ENCODE measurements at regions not wholly inside any gene's neighbourhood (a gene's known extent, or its start where the extent isn't known, plus 50 kb on each side); places are given as distances from the start of the nearest gene placed in this dataset.
"Not testable (repeated sequence)": the region's sequence is repeated elsewhere in the genome, so short reads cannot be mapped to it uniquely, and the experiment has no call there.

GRCh38 chr4:116544946-116545345, 540.4 kb downstream of the TRAM1L1 start:
- no peak for DNase-seq (ENCODE audit: low spot score)

GRCh38 chr4:116539744-116540143, 545.6 kb downstream of the TRAM1L1 start:
- no peak for DNase-seq (ENCODE audit: low spot score)

DNA sequence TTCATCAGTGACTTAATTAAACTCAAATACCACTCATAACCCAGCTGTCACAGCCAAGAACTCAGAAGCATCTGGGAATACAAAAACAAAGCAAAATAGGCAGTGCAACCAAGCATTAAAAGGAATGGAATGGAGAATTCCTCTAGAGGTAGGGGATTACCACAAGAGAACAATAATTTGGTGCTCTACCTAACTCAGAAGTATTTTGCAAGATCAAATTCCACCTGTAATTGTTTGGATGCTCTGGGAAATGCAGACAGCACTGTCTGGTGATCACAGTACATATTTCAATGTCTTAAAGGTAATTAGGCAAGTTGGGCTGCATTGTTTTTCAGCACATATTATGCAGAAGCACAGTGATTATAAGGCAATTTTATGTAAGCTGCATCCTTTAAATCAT, 547.5 kb downstream of the TRAM1L1 start:
- no peak for DNase-seq (ENCODE audit: low spot score)

- DNase-seq (ENCODE audit: low spot score), result not testable (repeated sequence)
Observed at GRCh38 chr4:116536024-116536423, 549.4 kb downstream of the TRAM1L1 start.

DNA sequence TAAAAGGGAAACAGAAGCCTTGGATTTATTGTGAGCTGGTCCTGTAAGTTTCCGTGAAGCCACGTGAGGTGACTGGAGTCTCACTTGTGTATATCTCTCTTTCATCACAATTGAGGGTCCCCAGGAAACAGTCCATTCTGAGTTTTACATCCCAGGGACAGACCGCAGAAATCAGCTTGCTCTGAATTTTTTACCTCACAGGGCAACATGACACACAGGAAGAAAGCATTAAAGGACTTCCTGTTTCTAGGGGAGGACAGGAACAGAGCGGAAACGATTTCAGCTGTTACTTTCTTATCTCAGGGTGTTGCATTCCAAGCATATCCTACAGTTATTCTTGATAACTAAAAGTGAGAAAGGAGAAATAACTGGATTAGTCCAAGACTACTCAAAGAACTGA, 553.5 kb downstream of the TRAM1L1 start:
- DNase-seq (ENCODE audit: low spot score), result no peak

- no peak for DNase-seq (ENCODE audit: low spot score)
Observed at GRCh38 chr4:116531026-116531425, 554.4 kb downstream of the TRAM1L1 start.

GRCh38 chr4:116530048-116530447, 555.3 kb downstream of the TRAM1L1 start:
- DNase-seq (ENCODE audit: low spot score), result no peak

- DNase-seq (ENCODE audit: low spot score), result no peak
Observed at GRCh38 chr4:116529129-116529528, 556.2 kb downstream of the TRAM1L1 start.

- DNase-seq (ENCODE audit: low spot score), result no peak
Observed at GRCh38 chr4:116522922-116523321, 562.5 kb downstream of the TRAM1L1 start.

- no peak for DNase-seq (ENCODE audit: low spot score)
Observed at GRCh38 chr4:116520886-116521285, 564.5 kb downstream of the TRAM1L1 start.

DNA sequence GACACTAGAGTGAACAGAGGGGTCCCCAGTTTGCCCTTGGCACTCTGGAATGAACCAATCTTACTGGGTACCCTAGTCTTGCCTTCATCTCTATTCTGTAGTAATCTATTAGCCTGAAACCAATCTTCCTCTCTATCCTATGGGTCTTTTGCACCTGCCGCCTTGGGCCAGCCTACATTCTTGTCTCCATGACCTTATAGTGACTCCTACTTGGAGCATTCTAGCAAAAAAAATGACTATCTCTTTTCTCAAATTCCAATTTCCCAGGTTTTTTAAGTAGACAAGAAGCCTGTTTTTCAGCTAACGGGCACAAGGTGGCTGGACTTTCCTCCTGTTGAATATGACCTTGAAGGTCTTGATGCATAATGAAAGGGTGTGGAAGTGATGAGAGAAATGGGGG, 568.7 kb downstream of the TRAM1L1 start:
- DNase-seq (ENCODE audit: low spot score), result no peak

DNA sequence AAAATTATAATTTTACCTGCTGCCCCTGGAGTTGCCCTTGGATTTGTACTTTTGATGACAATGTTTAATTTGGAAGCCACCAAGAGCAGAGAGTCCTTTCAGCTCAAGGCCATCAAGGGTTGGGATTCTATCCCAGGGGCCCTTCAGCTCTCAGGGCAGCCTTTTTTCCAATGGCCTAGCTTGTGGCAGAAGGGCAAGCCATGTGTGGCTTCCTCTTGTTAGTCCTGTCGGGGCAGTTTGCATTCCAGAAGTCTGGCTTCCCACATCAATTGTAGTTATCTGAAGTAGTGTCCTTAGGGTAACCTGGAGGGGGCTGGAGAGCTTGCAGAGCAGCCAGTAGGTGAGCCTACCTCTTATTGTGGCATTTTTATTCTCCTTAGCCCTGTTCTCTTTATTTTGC, 569.4 kb downstream of the TRAM1L1 start:
- DNase-seq (ENCODE audit: low spot score), result no peak

- DNase-seq (ENCODE audit: low spot score), result no peak
Observed at GRCh38 chr4:116512552-116512951, 572.8 kb downstream of the TRAM1L1 start.

- no peak for DNase-seq (ENCODE audit: low spot score)
Observed at GRCh38 chr4:116501954-116502353, 583.4 kb downstream of the TRAM1L1 start.

GRCh38 chr4:116500225-116500624, 585.2 kb downstream of the TRAM1L1 start:
- no peak for DNase-seq (ENCODE audit: low spot score)

DNA sequence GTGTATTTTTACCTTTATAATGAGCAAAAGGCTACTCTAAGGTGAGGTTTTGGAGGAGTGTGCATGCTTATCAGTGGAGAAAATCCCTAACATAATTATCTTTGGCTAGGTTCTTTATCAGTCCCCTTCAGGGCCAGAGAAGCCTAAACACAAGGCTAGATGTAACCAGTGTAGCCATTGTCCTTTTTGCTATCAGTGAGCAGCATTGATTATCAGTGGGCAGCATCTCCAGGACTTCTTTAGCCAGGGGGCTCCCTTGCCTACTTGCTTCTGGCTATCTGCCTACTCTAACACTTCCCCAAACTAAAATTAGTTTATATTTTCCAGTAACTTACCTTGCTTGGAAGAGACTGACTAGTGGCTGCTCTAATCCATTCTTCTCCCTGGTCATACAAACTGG, 595.6 kb downstream of the TRAM1L1 start:
- DNase-seq (ENCODE audit: low spot score), result no peak

GRCh38 chr4:116486401-116486800, 599.0 kb downstream of the TRAM1L1 start:
- DNase-seq (ENCODE audit: low spot score), result no peak

DNA sequence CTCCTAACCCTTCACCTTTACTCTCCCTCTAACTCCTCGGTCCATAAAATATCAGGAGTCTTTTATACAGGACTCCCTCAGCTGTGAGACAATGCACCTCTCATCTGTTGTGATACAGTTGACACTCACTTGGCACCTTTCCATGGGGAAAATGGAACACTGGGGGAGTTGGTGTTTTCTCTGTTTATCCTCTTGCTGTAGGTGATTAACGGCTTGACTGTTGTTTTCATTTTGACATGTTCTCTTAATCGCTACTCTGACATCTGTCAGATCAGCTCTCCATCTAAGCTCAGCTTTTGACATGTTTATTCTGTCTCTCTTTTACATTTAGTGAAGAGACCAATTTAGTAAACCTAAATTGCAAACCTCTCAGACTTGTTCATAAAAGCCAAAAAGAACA, 604.8 kb downstream of the TRAM1L1 start:
- DNase-seq (ENCODE audit: low spot score), result no peak

- no peak for DNase-seq (ENCODE audit: low spot score)
Observed at GRCh38 chr4:116478343-116478742, 607.0 kb downstream of the TRAM1L1 start.

- DNase-seq (ENCODE audit: low spot score), result no peak
Observed at GRCh38 chr4:116469582-116469981, 615.8 kb downstream of the TRAM1L1 start.

GRCh38 chr4:116453127-116453526, 632.2 kb downstream of the TRAM1L1 start:
- DNase-seq (ENCODE audit: low spot score), result no peak

DNA sequence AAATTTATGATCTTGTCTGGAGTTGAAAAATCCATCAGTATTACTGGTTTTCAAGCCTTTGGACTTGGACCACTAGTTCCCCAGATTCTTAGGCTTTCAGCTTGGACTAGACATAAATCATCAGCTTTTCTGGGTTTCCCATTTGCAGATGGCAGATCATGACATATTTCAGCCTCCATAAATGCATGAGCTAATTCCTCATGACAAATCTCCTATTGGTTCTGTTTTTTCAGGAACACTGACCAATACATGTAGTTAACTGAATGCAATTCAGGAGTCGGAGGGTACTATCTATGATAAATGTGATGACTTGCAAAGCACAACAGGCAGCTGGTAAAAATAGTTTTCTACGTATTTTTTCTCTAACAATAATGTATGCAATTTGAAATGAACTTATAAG, 635.6 kb downstream of the TRAM1L1 start:
- no peak for DNase-seq (ENCODE audit: low spot score)

GRCh38 chr4:116444117-116444516, 641.3 kb downstream of the TRAM1L1 start:
- no peak for DNase-seq (ENCODE audit: low spot score)

DNA sequence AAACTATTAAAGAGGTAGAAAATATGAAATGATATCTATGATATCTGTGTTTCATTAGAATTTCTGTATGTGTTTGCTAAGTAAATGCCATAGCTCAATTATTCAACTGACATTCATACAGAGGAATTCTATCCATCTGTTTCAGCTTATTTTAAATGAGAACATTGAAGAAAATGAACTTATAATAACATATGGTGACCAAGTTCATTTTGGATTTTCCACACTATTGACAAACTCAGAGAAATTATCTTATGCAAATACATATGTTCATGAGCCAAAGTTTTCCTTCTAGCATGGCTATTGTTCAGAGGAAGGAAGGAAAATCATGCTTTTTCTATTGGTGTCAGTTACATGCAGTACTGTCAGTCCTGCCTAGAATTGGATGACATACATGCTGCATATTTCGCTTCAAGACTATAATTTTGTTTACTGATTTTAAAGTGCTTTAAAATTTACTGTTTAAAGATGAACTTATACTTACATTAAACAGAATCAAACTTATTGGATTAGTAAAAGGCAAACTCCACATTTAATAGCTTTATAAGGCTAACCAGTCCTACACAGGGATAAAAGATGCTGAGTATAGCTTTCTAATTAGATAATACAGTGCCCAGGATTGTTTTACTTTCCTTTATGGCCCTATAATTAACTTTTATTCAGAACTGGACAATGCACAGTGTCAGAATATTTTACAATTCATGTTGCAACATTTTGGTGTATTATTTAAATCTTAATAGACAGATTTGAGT, 646.2 kb downstream of the TRAM1L1 start:
- DNase-seq (ENCODE audit: low spot score), result no peak
